ENCODE measurements at regions not wholly inside any gene's neighbourhood (a gene's known extent, or its start where the extent isn't known, plus 50 kb on each side); places are given as distances from the start of the nearest gene placed in this dataset.

- H3K18ac ChIP-seq (ENCODE audit: low read depth, low read length), result no peak overlapping the region
- H2AK9ac ChIP-seq (replicated peaks; ENCODE audit: low read depth, low read length, poor library complexity), result no peak overlapping the region
- H2BK5ac ChIP-seq (ENCODE audit: low read depth, low read length, poor library complexity, severe bottlenecking), result no peak overlapping the region
- H3K14ac ChIP-seq (replicated peaks; ENCODE audit: low read depth, low read length), result no peak overlapping the region
- ATAC-seq (ENCODE audit: low read depth) (no peak), DNase-seq (no peak)
- no peak overlapping the region for H3K4me3 ChIP-seq (ENCODE audit: insufficient read depth, low read depth, low read length)
- H3K27me3 ChIP-seq (ENCODE audit: control insufficient read depth, insufficient read depth, low read length), result no peaks in the 10 kb centered on the region
- no peak overlapping the region for H2AFZ ChIP-seq (replicated peaks; ENCODE audit: low read length, poor library complexity)
- CTCF ChIA-PET, result no interaction called here
- in situ Hi-C loops (cut with MboI; ENCODE audit: low sequenced_read_pairs), result no loop called here
- no peak overlapping the region for H3K56ac ChIP-seq (ENCODE audit: extremely low read depth, insufficient read depth, low read length)
- H2BK15ac ChIP-seq (ENCODE audit: low read depth, low read length), result no peak overlapping the region
- H3K4ac ChIP-seq (ENCODE audit: low read depth, low read length), result no peak overlapping the region
- dilution Hi-C loops (cut with HindIII; ENCODE audit: low sequenced_read_pairs, unreplicated experiment), result no loop called here
- H2BK20ac ChIP-seq (ENCODE audit: low read depth, low read length), result no peak overlapping the region
- TF ChIP-seq CTCF (conservative IDR thresholded peaks at IDR 0.05; ENCODE audit: low read depth, low read length) (no peak), CHD1 (IDR thresholded peaks at IDR 0.05; ENCODE audit: low read depth, low read length) (no peak), MAFK (IDR thresholded peaks at IDR 0.05; ENCODE audit: low read depth, low read length) (0 out of 2 replicates have a peak, but pooled peaks have one; percentile 4), SMC3 (IDR thresholded peaks at IDR 0.05; ENCODE audit: low read depth, low read length) (no peak), ELK1 (IDR thresholded peaks at IDR 0.05; ENCODE audit: borderline replicate concordance, low read depth, low read length) (no peak)
- H4K91ac ChIP-seq (ENCODE audit: insufficient read depth, low read depth, low read length), result no peak overlapping the region
- H2AK5ac ChIP-seq (ENCODE audit: low read depth, low read length), result no peak overlapping the region
- no peaks in the 10 kb centered on the region for H3K9me1 ChIP-seq (ENCODE audit: insufficient read depth, low read length)
- H3K27ac ChIP-seq (ENCODE audit: insufficient read depth, low read length), result no peak overlapping the region
- no peak overlapping the region for H2BK120ac ChIP-seq (ENCODE audit: low read depth, low read length)
- no TSS peak for BruUV-seq (replicated peaks)
- no peak overlapping the region for H3K4me2 ChIP-seq (ENCODE audit: low read depth, low read length)
- H4K8ac ChIP-seq (ENCODE audit: low read depth in 2 of 2, low read length in 2 of 2), result no peak overlapping the region
- H4K5ac ChIP-seq (ENCODE audit: low read depth, low read length), result no peak overlapping the region
- no peak overlapping the region for H3K9ac ChIP-seq (ENCODE audit: low read depth, low read length)
- peaks cover 4% of the 10 kb centered on the region; the same call in 1 of the 2 replicates for H3K4me1 ChIP-seq (ENCODE audit: control insufficient read depth, insufficient read depth, low read length)
- WGBS, 2 experiments (ENCODE audit: extremely low coverage in 2 of 2, insufficient read length in 1 of 2), result no CpG with 5 or more reads among the region's 1 CpG
- POLR2A ChIA-PET (ENCODE audit: unreplicated experiment), result no interaction called here
- H3K23ac ChIP-seq (ENCODE audit: low read depth, low read length), result no peak overlapping the region
- no peaks in the 10 kb centered on the region for H3K79me1 ChIP-seq (ENCODE audit: low read depth in 1 of 2, low read length in 2 of 2)
- intact Hi-C loops (cut with micrococcal nuclease), result no loop called here
- H3K36me3 ChIP-seq (ENCODE audit: control insufficient read depth, insufficient read depth, low read length), result no peaks in the 10 kb centered on the region
- no peaks in the 10 kb centered on the region for H4K20me1 ChIP-seq (ENCODE audit: insufficient read depth, low read length)
- H3K9me3 ChIP-seq (ENCODE audit: control insufficient read depth, insufficient read depth, low read length), result no peaks in the 10 kb centered on the region
These were observed 327.2 kb upstream of the KCND2 start for GRCh38 chr7:119945822-119946221.

Data from IMR-90 (cell line).